Gastrocnemius medialis (tissue), 4 donors: ENCODE measurements at regions not wholly inside any gene's neighbourhood (a gene's known extent, or its start where the extent isn't known, plus 50 kb on each side); places are given as distances from the start of the nearest gene placed in this dataset.

ENCODE experiments used
- ATAC-seq, 2 donors: fragments of 150-250 bp; one replicate each; pipeline ENCODE4 v1.9.1; 2016
- DNase-seq, 2 donors: peaks; one replicate each; pipeline ENCODE4 v3.0.0-alpha.2; 2019
- H3K27ac ChIP-seq, 4 donors: fragments of 200-600 bp; sonication (generic); 1 replicate in 1 of 4; 2 replicates in 3 of 4; pipeline ENCODE4 v1.5.1; 2016 to 2018; ENCODE audit warnings: mild to moderate bottlenecking in 2 of 4, moderate library complexity in 1 of 4
- H3K27me3 ChIP-seq, 3 donors: fragments of 200-600 bp; sonication (generic) in 2 of 3; 1 replicate in 1 of 3; 2 replicates in 2 of 3; pipeline versions ENCODE4 v1.5.1 to v1.6.0; 2016 to 2019; ENCODE audit warnings: mild to moderate bottlenecking in 1 of 3, moderate library complexity in 1 of 3
- H3K36me3 ChIP-seq, 2 donors: fragments of 200-600 bp; sonication (generic) in 1 of 2; one replicate each; pipeline ENCODE4 v1.5.1; 2017 to 2018
- H3K4me1 ChIP-seq, 2 donors: fragments of 200-600 bp; sonication (generic) in 1 of 2; one replicate each; pipeline ENCODE4 v1.5.1; 2016 to 2017; ENCODE audit warnings: mild to moderate bottlenecking in 2 of 2
- H3K4me3 ChIP-seq, 4 donors: fragments of 200-600 bp; sonication (generic) in 3 of 4; 1 replicate in 1 of 4; 2 replicates in 3 of 4; pipeline ENCODE4 v1.5.1; 2016 to 2019; ENCODE audit warnings: mild to moderate bottlenecking in 2 of 4
- H3K9me3 ChIP-seq, 3 donors: fragments of 200-600 bp; sonication (generic) in 2 of 3; 1 replicate in 1 of 3; 2 replicates in 2 of 3; pipeline ENCODE4 v1.5.1; 2016 to 2019
- POLR2A ChIP-seq, 2 donors: fragments of 450-650 bp; IDR thresholded peaks; one replicate each; pipeline ENCODE4 v1.6.1; 2017; ENCODE audit warnings: antibody characterized with exemption in 2 of 2, mild to moderate bottlenecking in 2 of 2, moderate library complexity in 2 of 2
- in situ Hi-C, 4 donors: fragments of 200-750 bp; cut with MboI; loops; one replicate each; pipeline versions ENCODE4 v1.15.0 to v1.8.0; 2017; ENCODE audit warnings: low sequenced_read_pairs in 4 of 4
- intact Hi-C: fragments of 100-400 bp; cut with DNase I; formaldehyde crosslinking; loops from one replicate; pipeline ENCODE4 v1.15.1; 2023; ENCODE audit warnings: low total_unique reads
- TF ChIP-seq, protein P1 (sequence below), 5 experiments: fragments of 450-650 bp in 3 of 5; fragments of 200-600 bp in 2 of 5; sonication (generic) in 2 of 5; IDR thresholded peaks in 4 of 5; conservative IDR thresholded peaks in 1 of 5; 1 replicate in 4 of 5; 2 replicates in 1 of 5; pipeline ENCODE4 v1.5.1; 2016 to 2019; ENCODE audit warnings: antibody characterized with exemption in 5 of 5, mild to moderate bottlenecking in 3 of 5, moderate library complexity in 3 of 5

GRCh38 chr12:74481078-74481477 is 56.6 kb upstream of the ATXN7L3B start:
- no peaks in the 10 kb centered on the region for H3K36me3 ChIP-seq
- no peak for TF ChIP-seq POLR2A (IDR thresholded peaks at IDR 0.05)
- TF ChIP-seq, protein P1, sequence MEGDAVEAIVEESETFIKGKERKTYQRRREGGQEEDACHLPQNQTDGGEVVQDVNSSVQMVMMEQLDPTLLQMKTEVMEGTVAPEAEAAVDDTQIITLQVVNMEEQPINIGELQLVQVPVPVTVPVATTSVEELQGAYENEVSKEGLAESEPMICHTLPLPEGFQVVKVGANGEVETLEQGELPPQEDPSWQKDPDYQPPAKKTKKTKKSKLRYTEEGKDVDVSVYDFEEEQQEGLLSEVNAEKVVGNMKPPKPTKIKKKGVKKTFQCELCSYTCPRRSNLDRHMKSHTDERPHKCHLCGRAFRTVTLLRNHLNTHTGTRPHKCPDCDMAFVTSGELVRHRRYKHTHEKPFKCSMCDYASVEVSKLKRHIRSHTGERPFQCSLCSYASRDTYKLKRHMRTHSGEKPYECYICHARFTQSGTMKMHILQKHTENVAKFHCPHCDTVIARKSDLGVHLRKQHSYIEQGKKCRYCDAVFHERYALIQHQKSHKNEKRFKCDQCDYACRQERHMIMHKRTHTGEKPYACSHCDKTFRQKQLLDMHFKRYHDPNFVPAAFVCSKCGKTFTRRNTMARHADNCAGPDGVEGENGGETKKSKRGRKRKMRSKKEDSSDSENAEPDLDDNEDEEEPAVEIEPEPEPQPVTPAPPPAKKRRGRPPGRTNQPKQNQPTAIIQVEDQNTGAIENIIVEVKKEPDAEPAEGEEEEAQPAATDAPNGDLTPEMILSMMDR (IDR thresholded peaks at IDR 0.05 in 4 of 5, conservative IDR thresholded peaks at IDR 0.05 in 1 of 5), result no peak
- intact Hi-C loops, result no loop called here

GRCh38 chr12:74482115-74482514 is 55.5 kb upstream of the ATXN7L3B start:
- no peak overlapping the region for H3K4me3 ChIP-seq
- no peaks in the 10 kb centered on the region for H3K27me3 ChIP-seq
- DNase-seq (no peak), ATAC-seq (no peak)
- H3K27ac ChIP-seq, result no peak overlapping the region
- intact Hi-C loops, result no loop called here
- H3K9me3 ChIP-seq, result no peaks in the 10 kb centered on the region
- in situ Hi-C loops, result no loop called here
- H3K4me1 ChIP-seq, result no peaks in the 10 kb centered on the region
- no peaks in the 10 kb centered on the region for H3K36me3 ChIP-seq
- no peak for TF ChIP-seq POLR2A (IDR thresholded peaks at IDR 0.05)
- TF ChIP-seq, protein P1 (IDR thresholded peaks at IDR 0.05 in 4 of 5, conservative IDR thresholded peaks at IDR 0.05 in 1 of 5), result no peak

More at GRCh38 chr12:74481078-74481477, 56.6 kb upstream of the ATXN7L3B start:
- no peak for DNase-seq
- no peak for ATAC-seq
- Histone ChIP-seq H3K4me3 (no peak overlapping the region), H3K27me3 (no peaks in the 10 kb centered on the region), H3K9me3 (no peaks in the 10 kb centered on the region), H3K27ac (no peak overlapping the region), H3K4me1 (no peaks in the 10 kb centered on the region)
- in situ Hi-C loops, result no loop called here

DNA sequence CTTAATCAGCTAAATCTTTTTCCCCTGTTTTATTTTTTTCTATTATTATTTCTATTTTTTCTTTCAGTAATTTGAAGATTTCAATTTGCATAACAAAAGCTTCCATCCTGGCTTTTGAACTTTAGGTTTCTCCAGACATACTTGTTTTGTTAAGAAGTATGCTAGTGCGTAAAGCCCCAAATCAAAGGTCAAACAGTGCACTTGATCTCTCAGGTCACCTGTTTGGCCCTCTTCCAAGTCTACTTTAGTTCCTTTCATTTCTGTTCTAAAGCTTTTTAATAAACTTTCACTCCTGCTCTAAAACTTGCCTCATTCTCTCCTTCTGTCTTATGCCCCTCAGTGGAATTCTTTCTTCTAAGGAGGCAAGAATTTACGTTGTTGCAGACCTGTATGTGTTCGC is 54.6 kb upstream of the ATXN7L3B start:
- Histone ChIP-seq H3K36me3 (no peaks in the 10 kb centered on the region), H3K27me3 (no peaks in the 10 kb centered on the region), H3K4me1 (no peaks in the 10 kb centered on the region), H3K9me3 (no peaks in the 10 kb centered on the region), H3K4me3 (no peak overlapping the region), H3K27ac (no peak overlapping the region)
- intact Hi-C loops (no loop called here), in situ Hi-C loops (no loop called here)
- DNase-seq (no peak), ATAC-seq (no peak)
- no peak for TF ChIP-seq POLR2A (IDR thresholded peaks at IDR 0.05)
- TF ChIP-seq, protein P1 (IDR thresholded peaks at IDR 0.05 in 4 of 5, conservative IDR thresholded peaks at IDR 0.05 in 1 of 5), result no peak
